Panc1 (cell line): ENCODE measurements at regions not wholly inside any gene's neighbourhood (a gene's known extent, or its start where the extent isn't known, plus 50 kb on each side); places are given as distances from the start of the nearest gene placed in this dataset.

ENCODE experiments used
- ATAC-seq: fragments of 200-7000 bp; cut with Tn5 transposase; 2 replicates; pipeline ENCODE4 v1.9.1; 2020; ENCODE audit warnings: mild to moderate bottlenecking, moderate library complexity
- BruUV-seq: library from RNA; stranded (reverse); fragments of 400-500 nt; replicated peaks from 2 replicates; lab custom pipeline; 2021; lab: Mats Ljungman, UMichigan
- CTCF ChIA-PET: fragments of 300-600 bp; sonication (Branson Sonifier 250); formaldehyde crosslinking; loops from one replicate; lab custom pipeline; 2022; ENCODE audit warnings: antibody characterized with exemption; lab: Charles Lee
- POLR2A ChIA-PET: fragments of 300-600 bp; sonication (Branson Sonifier 250); formaldehyde crosslinking; loops from one replicate; lab custom pipeline; 2022; ENCODE audit warnings: antibody characterized with exemption; lab: Charles Lee
- DNase-seq: peaks from one replicate; pipeline ENCODE4 v3.0.0-alpha.2; 2010; ENCODE audit warnings: low read depth, low spot score
- H3K27ac ChIP-seq: 2 replicates; pipeline ENCODE4 v1.5.1; 2011; ENCODE audit warnings: mild to moderate bottlenecking, low read length, inconsistent platforms
- H3K27me3 ChIP-seq: fragments of 200-500 bp; sonication (Bioruptor generic); 2 replicates; pipeline ENCODE4 v1.6.0; 2014; ENCODE audit warnings: low read length, inconsistent platforms; ENCODE audit not compliant: control insufficient read depth, insufficient read depth
- H3K36me3 ChIP-seq: fragments of 200-500 bp; sonication (Bioruptor generic); 2 replicates; pipeline ENCODE4 v1.5.1; 2014; ENCODE audit warnings: inconsistent platforms, mild to moderate bottlenecking, low read length, moderate library complexity; ENCODE audit not compliant: control insufficient read depth, insufficient read depth
- H3K4me1 ChIP-seq: 2 replicates; pipeline ENCODE4 v1.5.1; 2011; ENCODE audit warnings: inconsistent platforms, mild to moderate bottlenecking, low read length, moderate library complexity; ENCODE audit not compliant: control insufficient read depth, insufficient read depth
- H3K4me3 ChIP-seq, 2 experiments: 2 replicates each; pipeline ENCODE4 v1.5.1; 2011 to 2012; ENCODE audit warnings: low read depth in 2 of 2, low read length in 2 of 2, mild to moderate bottlenecking in 2 of 2, inconsistent platforms in 1 of 2, moderate library complexity in 1 of 2
- H3K9me3 ChIP-seq: fragments of 200-500 bp; sonication (Bioruptor generic); 2 replicates; pipeline ENCODE4 v1.5.1; 2014; ENCODE audit warnings: low read depth, mild to moderate bottlenecking, inconsistent platforms, low read length, moderate library complexity; ENCODE audit not compliant: control insufficient read depth, insufficient read depth
- CTCF ChIP-seq: fragments of 450-650 bp; IDR thresholded peaks from 2 replicates; pipeline ENCODE4 v1.5.1; 2017; ENCODE audit warnings: mild to moderate bottlenecking
- POLR2AphosphoS5 ChIP-seq: IDR thresholded peaks from 2 replicates; pipeline ENCODE4 v1.6.1; 2012; ENCODE audit warnings: mild to moderate bottlenecking, low read depth, low read length, moderate library complexity
- SIN3A ChIP-seq: IDR thresholded peaks from 2 replicates; pipeline ENCODE4 v1.6.1; 2012; ENCODE audit warnings: low read depth, mild to moderate bottlenecking, low read length, moderate library complexity, borderline replicate concordance; ENCODE audit not compliant: insufficient read depth
- TCF7L2 ChIP-seq: IDR thresholded peaks from 2 replicates; pipeline ENCODE4 v1.6.1; 2011; ENCODE audit warnings: mild to moderate bottlenecking, low read depth, low read length, inconsistent platforms
- in situ Hi-C: cut with HindIII; loops from 2 replicates; pipeline ENCODE4 v1.10.0; 2016; ENCODE audit warnings: low sequenced_read_pairs, low pct_unique_long_range_greater_than_20kb
- intact Hi-C: fragments of 100-400 bp; cut with micrococcal nuclease; formaldehyde crosslinking; loops from one replicate; pipeline ENCODE4 v1.10.0; 2022; ENCODE audit not compliant: unreplicated experiment
- TF ChIP-seq, protein P1 (sequence below), 2 experiments: IDR thresholded peaks; 2 replicates each; pipeline ENCODE4 v1.6.1; 2011 to 2012; ENCODE audit warnings: low read depth in 2 of 2, control low read depth in 1 of 2, low read length in 1 of 2, mild to moderate bottlenecking in 1 of 2, moderate library complexity in 1 of 2; ENCODE audit not compliant: insufficient read depth in 1 of 2

GRCh38 chr21:25079053-25079452 is 528.2 kb downstream of the MRPL39 start:
- H3K27ac ChIP-seq = no peak overlapping the region
- no peaks in the 10 kb centered on the region for H3K27me3 ChIP-seq
- no peaks in the 10 kb centered on the region for H3K36me3 ChIP-seq
- CTCF ChIA-PET = no interaction called here
- TF ChIP-seq TCF7L2 (no peak), CTCF (no peak), POLR2AphosphoS5 (no peak), SIN3A (no peak)
- TF ChIP-seq, protein P1, sequence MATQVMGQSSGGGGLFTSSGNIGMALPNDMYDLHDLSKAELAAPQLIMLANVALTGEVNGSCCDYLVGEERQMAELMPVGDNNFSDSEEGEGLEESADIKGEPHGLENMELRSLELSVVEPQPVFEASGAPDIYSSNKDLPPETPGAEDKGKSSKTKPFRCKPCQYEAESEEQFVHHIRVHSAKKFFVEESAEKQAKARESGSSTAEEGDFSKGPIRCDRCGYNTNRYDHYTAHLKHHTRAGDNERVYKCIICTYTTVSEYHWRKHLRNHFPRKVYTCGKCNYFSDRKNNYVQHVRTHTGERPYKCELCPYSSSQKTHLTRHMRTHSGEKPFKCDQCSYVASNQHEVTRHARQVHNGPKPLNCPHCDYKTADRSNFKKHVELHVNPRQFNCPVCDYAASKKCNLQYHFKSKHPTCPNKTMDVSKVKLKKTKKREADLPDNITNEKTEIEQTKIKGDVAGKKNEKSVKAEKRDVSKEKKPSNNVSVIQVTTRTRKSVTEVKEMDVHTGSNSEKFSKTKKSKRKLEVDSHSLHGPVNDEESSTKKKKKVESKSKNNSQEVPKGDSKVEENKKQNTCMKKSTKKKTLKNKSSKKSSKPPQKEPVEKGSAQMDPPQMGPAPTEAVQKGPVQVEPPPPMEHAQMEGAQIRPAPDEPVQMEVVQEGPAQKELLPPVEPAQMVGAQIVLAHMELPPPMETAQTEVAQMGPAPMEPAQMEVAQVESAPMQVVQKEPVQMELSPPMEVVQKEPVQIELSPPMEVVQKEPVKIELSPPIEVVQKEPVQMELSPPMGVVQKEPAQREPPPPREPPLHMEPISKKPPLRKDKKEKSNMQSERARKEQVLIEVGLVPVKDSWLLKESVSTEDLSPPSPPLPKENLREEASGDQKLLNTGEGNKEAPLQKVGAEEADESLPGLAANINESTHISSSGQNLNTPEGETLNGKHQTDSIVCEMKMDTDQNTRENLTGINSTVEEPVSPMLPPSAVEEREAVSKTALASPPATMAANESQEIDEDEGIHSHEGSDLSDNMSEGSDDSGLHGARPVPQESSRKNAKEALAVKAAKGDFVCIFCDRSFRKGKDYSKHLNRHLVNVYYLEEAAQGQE (IDR thresholded peaks at IDR 0.05; ENCODE audit: insufficient read depth in 1 of 2, low read depth in 2 of 2, low read length in 1 of 2) = no peak
- no peak for DNase-seq
- no peak overlapping the region for H3K4me3 ChIP-seq
- no peak for ATAC-seq
- in situ Hi-C loops = no loop called here
- H3K9me3 ChIP-seq = no peaks in the 10 kb centered on the region
- no peaks in the 10 kb centered on the region for H3K4me1 ChIP-seq
- intact Hi-C loops = no loop called here
- no TSS peak for BruUV-seq
- POLR2A ChIA-PET = no interaction called here

- ATAC-seq = no peak
- intact Hi-C loops = no loop called here
- in situ Hi-C loops = no loop called here
Observed at GRCh38 chr21:25062061-25062460, 545.2 kb downstream of the MRPL39 start.

More at GRCh38 chr21:25062061-25062460, 545.2 kb downstream of the MRPL39 start:
- CTCF ChIA-PET = no interaction called here
- POLR2A ChIA-PET = no interaction called here
- no peak for DNase-seq
- BruUV-seq = no TSS peak
- H3K27me3 ChIP-seq = no peaks in the 10 kb centered on the region
- no peak overlapping the region for H3K27ac ChIP-seq
- H3K36me3 ChIP-seq = no peaks in the 10 kb centered on the region
- H3K4me1 ChIP-seq = no peaks in the 10 kb centered on the region
- TF ChIP-seq, protein P1 (IDR thresholded peaks at IDR 0.05; ENCODE audit: insufficient read depth in 1 of 2, low read depth in 2 of 2, low read length in 1 of 2) = no peak
- TF ChIP-seq SIN3A (no peak), POLR2AphosphoS5 (no peak), CTCF (no peak), TCF7L2 (no peak)
- no peak overlapping the region for H3K4me3 ChIP-seq
- no peaks in the 10 kb centered on the region for H3K9me3 ChIP-seq
